Pancreas (tissue), 10 donors: ENCODE measurements at regions not wholly inside any gene's neighbourhood (a gene's known extent, or its start where the extent isn't known, plus 50 kb on each side); places are given as distances from the start of the nearest gene placed in this dataset.

Experiments
- ATAC-seq, 4 donors: fragments of 200-7000 bp; cut with Tn5 transposase; one replicate each; pipeline versions ENCODE4 v1.8.0 to v1.9.1; 2020; ENCODE audit warnings: mild to moderate bottlenecking in 4 of 4, moderate library complexity in 4 of 4
- DNase-seq, 6 donors: peaks; one replicate each; pipeline ENCODE4 v3.0.0-alpha.2; 2020
- FAIRE-seq: peaks from 2 replicates; lab custom pipeline; 2012; peaks lifted over from hg19 to GRCh38; lab: Jason Lieb, UNC
- H3K27ac ChIP-seq, 4 donors: fragments of 200-600 bp; sonication (generic); 1 replicate in 3 of 4; 2 replicates in 1 of 4; pipeline versions ENCODE4 v1.5.0 to v1.8.0; 2020
- H3K27me3 ChIP-seq, 4 donors: fragments of 200-600 bp; one replicate each; pipeline ENCODE4 v1.8.0; 2021
- H3K36me3 ChIP-seq, 3 donors: fragments of 200-600 bp; sonication (generic) in 1 of 3; one replicate each; pipeline versions ENCODE4 v1.5.0 to v1.8.0; 2020 to 2021
- H3K4me1 ChIP-seq, 3 donors: fragments of 200-600 bp; one replicate each; pipeline ENCODE4 v1.8.0; 2021
- H3K4me3 ChIP-seq, 4 donors: fragments of 200-600 bp; sonication (generic) in 2 of 4; one replicate each; pipeline versions ENCODE4 v1.5.0 to v1.8.0; 2020 to 2021
- H3K9me3 ChIP-seq, 4 donors: fragments of 200-600 bp; one replicate each; pipeline ENCODE4 v1.8.0; 2021
- CTCF ChIP-seq, 4 donors: fragments of 200-600 bp; sonication (generic) in 3 of 4; IDR thresholded peaks; one replicate each; pipeline versions ENCODE4 v1.5.0 to v1.8.0; 2021; ENCODE audit warnings: antibody characterized with exemption in 4 of 4
- WGBS, 2 donors: extraction: QIAGEN DNeasy Blood & Tissue Kit; methylation state at CpG; one replicate each; pipeline ENCODE4 v1.1.7; 2013; 5-methylcytosine and 5-hydroxymethylcytosine counted together
- intact Hi-C, 3 donors: fragments of 100-400 bp; cut with DNase I; formaldehyde crosslinking; loops; one replicate each; pipeline versions ENCODE4 v1.11.1 to v1.14.2; 2022
- donor health status: healthy with polysubstance abuse.
- donor health status: DM: no; HTN: no; CAD: no; lungs with moderate emphysema.
- donor health status: DM: no; HTN: no; CAD: no.
- donor health status: control.
- donor health status: control.
- donor health status: Bipolar disorder and iron deficiency.
- donor health status: DM: yes; HTN: yes; CAD: no.
- donor health status: DM: no; HTN: no; CAD: no.
- donor health status: DM: no; HTN: no; CAD: no.
- donor health status: DM: yes; HTN: yes; CAD: no.

GRCh38 chr15:25514522-25514921 is 75.7 kb upstream of the UBE3A start:
- FAIRE-seq: no peak
- H3K4me3 ChIP-seq: no peak overlapping the region
- H3K36me3 ChIP-seq: no peaks in the 10 kb centered on the region
- 64 to 75% methylated on average over 9 of the region's 9 CpGs for WGBS, 2 donors
- no peak for TF ChIP-seq CTCF (IDR thresholded peaks at IDR 0.05)
- no peaks in the 10 kb centered on the region for H3K9me3 ChIP-seq
- intact Hi-C loops: no loop called here
- H3K27ac ChIP-seq: no peak overlapping the region
- ATAC-seq: no peak
- DNase-seq: no peak
- H3K27me3 ChIP-seq: no peaks in the 10 kb centered on the region
- no peaks in the 10 kb centered on the region for H3K4me1 ChIP-seq

GRCh38 chr15:25512957-25513356 is 74.1 kb upstream of the UBE3A start:
- H3K27me3 ChIP-seq: no peaks in the 10 kb centered on the region
- H3K36me3 ChIP-seq: no peaks in the 10 kb centered on the region
- no peaks in the 10 kb centered on the region for H3K4me1 ChIP-seq
- FAIRE-seq (no peak), DNase-seq (no peak), ATAC-seq (no peak)
- no peak overlapping the region for H3K27ac ChIP-seq
- intact Hi-C loops: no loop called here
- 63 to 73% methylated on average over 3 of the region's 3 CpGs for WGBS, 2 donors
- no peak for TF ChIP-seq CTCF (IDR thresholded peaks at IDR 0.05)
- H3K4me3 ChIP-seq: no peak overlapping the region
- no peaks in the 10 kb centered on the region for H3K9me3 ChIP-seq

GRCh38 chr15:25510146-25510545 is 71.3 kb upstream of the UBE3A start:
- DNase-seq: no peak
- Histone ChIP-seq H3K27me3 (no peaks in the 10 kb centered on the region), H3K9me3 (no peaks in the 10 kb centered on the region), H3K36me3 (no peaks in the 10 kb centered on the region), H3K4me1 (no peaks in the 10 kb centered on the region), H3K27ac (no peak overlapping the region), H3K4me3 (no peak overlapping the region)
- FAIRE-seq: no peak
- no peak for TF ChIP-seq CTCF (IDR thresholded peaks at IDR 0.05)
- no peak for ATAC-seq
- 76 to 77% methylated on average over 4 of the region's 4 CpGs for WGBS, 2 donors
- intact Hi-C loops: no loop called here

- H3K27ac ChIP-seq: no peak overlapping the region
- intact Hi-C loops: loop anchor here in 1 of 3 donors (10.0 kb wide), 1 partner anchor 745 kb away; no protein-coding TSS in a partner anchor
- H3K4me1 ChIP-seq: no peaks in the 10 kb centered on the region
- ATAC-seq (no peak), FAIRE-seq (no peak), DNase-seq (no peak)
- H3K4me3 ChIP-seq: no peak overlapping the region
- 51 to 65% methylated on average over 4 of the region's 4 CpGs for WGBS, 2 donors
- H3K9me3 ChIP-seq: no peaks in the 10 kb centered on the region
- no peaks in the 10 kb centered on the region for H3K36me3 ChIP-seq
- TF ChIP-seq CTCF (IDR thresholded peaks at IDR 0.05): no peak
- no peaks in the 10 kb centered on the region for H3K27me3 ChIP-seq
Observed at GRCh38 chr15:25509703-25510102, 70.9 kb upstream of the UBE3A start.

- Histone ChIP-seq H3K9me3 (no peaks in the 10 kb centered on the region), H3K27ac (no peak overlapping the region), H3K4me3 (no peak overlapping the region), H3K4me1 (no peaks in the 10 kb centered on the region), H3K36me3 (no peaks in the 10 kb centered on the region), H3K27me3 (no peaks in the 10 kb centered on the region)
- intact Hi-C loops: loop anchor here in 1 of 3 donors (10.0 kb wide), 1 partner anchor 744 kb away; no protein-coding TSS in a partner anchor
- 37 to 56% methylated on average over 3 of the region's 3 CpGs for WGBS, 2 donors
- FAIRE-seq: no peak
- no peak for ATAC-seq
- TF ChIP-seq CTCF (IDR thresholded peaks at IDR 0.05): peak in 2 of 4 donors; percentile 11 to 14
- no peak for DNase-seq
Observed at GRCh38 chr15:25508369-25509002, 69.7 kb upstream of the UBE3A start.
